ENCODE measurements at regions not wholly inside any gene's neighbourhood (a gene's known extent, or its start where the extent isn't known, plus 50 kb on each side); places are given as distances from the start of the nearest gene placed in this dataset.
A peak's percentile ranks its signal among the peaks of the same experiment; 100 is the strongest.
"Not testable (repeated sequence)": the region's sequence is repeated elsewhere in the genome, so short reads cannot be mapped to it uniquely, and the experiment has no call there.

DNA sequence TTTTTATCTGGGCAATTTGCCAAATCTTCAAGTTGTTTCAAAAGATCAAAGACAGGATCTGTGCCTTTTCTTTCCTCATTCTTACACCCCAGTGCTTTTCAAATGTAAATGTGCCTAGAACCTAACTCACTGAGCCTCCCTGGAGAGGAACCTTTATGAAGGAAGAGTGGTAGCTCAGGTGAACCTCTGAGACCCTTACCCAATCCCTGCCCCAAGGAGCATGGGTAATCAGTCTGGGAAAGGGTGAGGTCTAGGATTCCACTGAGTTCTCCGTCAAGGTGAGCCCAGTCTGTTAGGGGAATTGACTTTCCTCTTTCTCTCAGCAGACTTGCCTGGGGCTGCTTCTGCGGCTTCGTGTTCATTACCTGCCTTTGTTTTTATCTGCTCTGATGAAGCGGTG, 88.1 kb upstream of the MAP4K4 start:
- DNase-seq: no peak

- DNase-seq: no peak
Measured at GRCh38 chr2:101608408-101609310, 88.8 kb upstream of the MAP4K4 start.

GRCh38 chr2:101597347-101597944, 100.1 kb upstream of the MAP4K4 start:
- DNase-seq: no peak

DNA sequence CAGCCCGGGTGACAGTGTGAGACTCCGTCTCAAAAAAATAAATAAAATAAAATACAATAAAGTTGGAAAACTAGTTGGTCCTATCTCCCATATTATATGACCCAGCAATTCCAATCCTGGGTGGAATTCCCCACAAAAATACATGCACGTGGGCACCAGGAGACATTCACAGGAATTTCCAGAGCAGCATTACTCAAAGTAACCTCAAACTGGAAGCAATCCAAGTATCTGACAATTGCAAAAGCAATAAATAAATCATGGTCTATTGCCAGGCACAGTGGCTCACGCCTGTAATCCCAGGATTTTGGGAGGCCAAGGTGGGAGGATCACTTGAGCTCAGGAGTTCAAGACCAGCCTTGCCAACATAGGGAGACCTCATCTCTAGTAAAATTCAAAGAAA, 101.2 kb upstream of the MAP4K4 start:
- DNase-seq: no peak

GRCh38 chr2:101587251-101587650, 110.3 kb upstream of the MAP4K4 start:
- no peak for DNase-seq

GRCh38 chr2:101583861-101584260, 108.9 kb upstream of the RFX8 start:
- no peak for DNase-seq

- DNase-seq: no peak
Measured at GRCh38 chr2:101581675-101582299, 106.9 kb upstream of the RFX8 start.

DNA sequence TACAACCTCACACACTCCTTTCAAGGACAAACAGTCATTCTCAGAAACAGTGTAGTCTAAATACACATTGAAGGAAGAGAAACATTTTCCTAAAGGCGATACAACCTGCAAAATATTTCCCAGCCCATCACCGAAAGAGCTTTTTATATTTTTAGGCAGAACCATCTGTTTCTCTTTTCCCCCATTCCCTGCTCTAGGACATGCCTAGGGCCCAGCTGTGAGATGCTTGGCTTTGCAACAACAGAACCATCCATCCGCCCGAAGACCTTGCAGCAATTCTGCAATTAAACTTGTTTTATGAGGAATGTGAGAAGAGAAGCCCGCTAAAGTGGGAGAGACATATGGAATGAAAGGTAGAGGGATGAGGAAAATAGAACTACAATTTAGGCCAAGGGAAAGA, 105.6 kb upstream of the RFX8 start:
- peak; percentile 29 for DNase-seq

GRCh38 chr2:101578671-101579070, 103.8 kb upstream of the RFX8 start:
- DNase-seq: no peak

- not testable (repeated sequence) for DNase-seq
Measured at GRCh38 chr2:101578135-101578534, 103.2 kb upstream of the RFX8 start.

GRCh38 chr2:101577173-101577572, 102.3 kb upstream of the RFX8 start:
- DNase-seq: no peak

DNA sequence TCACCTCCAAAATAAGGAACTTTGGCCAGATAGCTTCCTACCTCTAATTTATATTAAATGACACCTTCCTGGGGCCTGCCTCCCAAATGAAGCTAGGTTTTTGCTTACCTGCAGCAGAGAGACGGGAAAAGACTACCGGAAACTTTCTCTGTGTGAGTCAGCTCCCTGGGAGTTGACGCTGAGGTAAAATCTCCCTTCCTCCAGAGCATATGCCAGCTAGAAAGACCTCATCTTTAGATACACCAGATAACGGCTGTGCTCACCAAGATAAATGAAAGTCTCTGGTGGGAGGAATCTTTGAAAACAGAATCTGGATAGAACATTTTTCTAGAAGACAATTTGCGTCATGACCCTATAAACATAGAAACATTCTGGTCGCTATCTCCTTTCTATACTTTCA, 99.7 kb upstream of the RFX8 start:
- no peak for DNase-seq

GRCh38 chr2:101571951-101572350, 97.0 kb upstream of the RFX8 start:
- DNase-seq: no peak

DNA sequence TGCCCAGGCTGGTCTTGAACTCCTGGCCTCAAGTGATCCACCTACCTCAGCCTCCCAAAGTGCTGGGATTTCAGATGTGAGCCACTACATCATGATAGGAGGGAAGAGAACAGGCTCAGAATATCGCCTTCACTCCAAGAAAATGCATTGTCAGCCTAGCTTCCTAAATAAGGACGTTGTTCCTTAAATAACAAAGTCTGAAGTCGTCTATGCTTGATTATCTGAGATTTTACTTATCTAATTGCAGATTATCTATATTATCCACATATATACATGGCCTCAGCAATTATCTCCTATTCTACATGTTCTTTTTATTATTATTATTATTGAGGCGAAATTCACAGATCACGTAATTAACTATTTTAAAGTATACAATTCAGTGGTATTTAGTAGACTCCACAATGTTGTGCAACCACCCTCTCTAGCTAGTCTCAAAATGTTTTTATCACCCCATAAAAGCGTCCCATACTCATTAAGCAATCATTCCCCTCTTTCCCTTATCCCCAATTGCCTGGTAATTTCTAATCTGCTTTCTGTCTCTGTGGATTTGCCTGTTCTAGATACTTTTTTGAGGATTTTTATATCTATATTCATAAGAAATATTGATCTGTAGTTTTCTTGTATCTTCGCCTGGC, 95.1 kb upstream of the RFX8 start:
- no peak for DNase-seq

DNA sequence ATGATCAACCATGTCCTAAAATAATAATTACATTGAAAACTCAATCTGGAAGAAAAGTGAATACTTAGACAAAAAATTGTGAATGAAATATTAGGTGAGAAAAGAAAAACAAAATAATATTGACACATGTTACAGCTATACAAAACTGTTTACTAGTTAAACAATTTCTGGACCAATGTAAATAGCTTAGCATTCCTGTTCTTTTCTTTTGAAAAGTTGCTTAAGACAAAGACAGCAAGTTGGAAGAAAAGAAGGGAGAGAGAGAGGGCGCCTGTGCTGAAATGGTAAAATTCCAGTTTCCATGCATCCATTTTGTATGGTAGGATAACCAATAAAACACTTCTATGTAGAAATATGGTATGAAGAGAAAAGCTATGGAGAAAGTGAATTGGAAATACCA, 94.1 kb upstream of the RFX8 start:
- DNase-seq: no peak

DNA sequence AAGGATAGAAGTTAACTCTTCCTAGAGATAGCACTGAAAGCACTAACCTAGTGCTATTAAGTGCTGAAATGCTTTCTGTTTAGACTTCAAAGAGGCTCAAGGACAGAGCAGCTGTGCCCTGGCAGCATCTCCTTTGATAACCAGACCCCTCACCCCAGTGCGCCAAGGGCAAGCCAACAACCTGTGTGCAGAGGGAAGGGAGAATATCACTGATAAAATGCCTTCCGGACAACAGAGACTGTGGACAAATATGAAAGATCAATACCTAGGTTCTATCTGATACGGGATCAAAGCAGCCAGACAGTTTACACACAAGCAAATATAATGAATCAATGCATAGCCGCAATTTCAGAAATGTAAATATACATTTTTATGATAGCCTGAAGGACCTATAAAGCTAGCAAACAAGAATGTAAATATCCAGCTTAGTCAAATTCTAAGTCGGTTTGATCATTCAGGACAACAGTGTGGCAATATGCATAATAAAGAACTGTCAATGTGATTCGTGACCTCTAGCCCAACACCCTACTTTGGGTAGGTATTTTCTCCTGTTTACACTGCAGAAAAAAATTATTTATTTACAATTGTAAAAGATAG, 91.8 kb upstream of the RFX8 start:
- no peak for DNase-seq

DNA sequence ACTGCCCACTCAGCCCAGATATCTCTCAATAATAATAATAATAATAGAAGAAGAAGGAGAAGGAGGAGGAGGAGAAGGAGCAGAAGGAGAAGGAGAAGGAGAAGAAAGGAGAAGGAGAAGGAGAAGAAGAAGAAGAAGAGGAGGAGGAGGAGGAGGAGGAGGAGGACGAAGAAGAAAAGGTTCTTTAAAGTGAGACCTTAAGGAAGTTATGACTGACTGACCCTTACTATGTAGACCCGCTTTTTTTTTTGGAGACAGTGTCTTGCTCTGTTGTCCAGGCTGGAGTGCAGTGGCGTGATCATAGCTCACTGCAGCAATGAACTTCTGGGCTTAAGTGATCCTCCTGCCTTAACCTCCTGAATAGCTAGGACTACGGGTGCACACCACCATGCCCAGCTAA, 88.9 kb upstream of the RFX8 start:
- no peak for DNase-seq

- DNase-seq: no peak
Measured at GRCh38 chr2:101560780-101561315, 85.9 kb upstream of the RFX8 start.

DNA sequence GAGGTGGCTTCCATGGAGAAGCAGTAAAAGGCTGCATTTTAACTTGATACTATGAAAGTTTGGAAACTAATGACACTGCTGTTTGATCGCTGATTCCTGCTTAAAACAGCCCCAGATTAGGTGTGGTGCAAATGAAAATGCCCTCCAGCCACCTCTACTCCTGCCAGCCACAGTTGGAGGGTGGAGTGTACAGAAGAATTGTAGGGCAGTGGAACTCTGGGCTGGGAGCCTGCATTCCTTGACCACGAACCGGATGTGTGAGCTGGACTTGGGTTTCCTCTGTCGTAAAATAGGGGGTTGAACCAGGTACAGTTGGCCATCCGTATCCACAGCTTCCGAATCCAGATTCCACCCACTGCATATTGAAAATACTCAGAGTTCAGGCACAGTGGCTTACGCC, 84.6 kb upstream of the RFX8 start:
- DNase-seq: no peak

GRCh38 chr2:101558740-101559525, 84.0 kb upstream of the RFX8 start:
- peak; percentile 5 for DNase-seq

- DNase-seq: no peak
Measured at GRCh38 chr2:101556033-101556459, 81.1 kb upstream of the RFX8 start.

- no peak for DNase-seq
Measured at GRCh38 chr2:101551336-101551888, 76.5 kb upstream of the RFX8 start.
